Stimulated activated CD4-positive, alpha-beta T cell treated with anti-CD3 and anti-CD28 coated beads, Interleukin-15, amount 100 ng/mL, for 24 hours (primary cell): ENCODE measurements at regions not wholly inside any gene's neighbourhood (a gene's known extent, or its start where the extent isn't known, plus 50 kb on each side); places are given as distances from the start of the nearest gene placed in this dataset.

ENCODE experiments used
- DNase-seq: peaks from one replicate; pipeline ENCODE4 v3.0.0-alpha.2; 2020

DNA sequence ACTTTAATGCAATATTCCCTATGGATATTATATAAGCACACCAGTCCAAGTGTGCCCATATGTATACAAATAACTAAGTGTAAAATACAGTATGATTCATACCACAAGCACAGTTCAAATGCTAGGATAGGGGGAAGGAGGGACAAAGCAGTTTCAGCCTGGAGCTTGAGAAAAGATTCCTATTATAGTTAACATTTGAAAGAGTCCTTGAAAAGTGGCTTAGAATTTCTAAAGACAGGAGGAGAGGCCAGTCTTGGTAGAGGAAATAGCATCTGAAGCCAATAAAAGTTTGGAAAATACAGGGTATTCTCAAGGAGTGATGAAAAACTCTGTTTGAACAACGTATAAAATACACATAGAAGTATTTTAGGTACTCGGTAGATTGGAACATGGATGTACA is 173.4 kb upstream of the CWC22 start:
- no peak for DNase-seq

DNA sequence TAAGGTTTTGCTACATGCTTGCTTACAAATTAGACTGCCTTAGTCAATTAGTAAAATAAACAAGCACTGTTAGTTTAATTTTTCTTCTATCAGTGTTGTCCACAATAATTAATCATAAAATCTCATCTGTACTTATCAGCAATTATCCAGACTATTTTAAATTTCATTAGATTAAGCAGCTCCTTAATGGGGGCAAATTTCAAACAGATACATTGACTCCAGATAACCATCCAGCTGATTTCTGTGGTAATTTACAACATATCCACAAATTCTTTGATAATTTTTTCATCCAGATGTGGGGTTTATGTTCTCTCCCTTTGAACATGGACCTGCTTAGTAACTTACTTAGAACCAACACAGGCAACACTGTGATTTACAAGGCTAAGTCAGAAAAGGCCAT is 170.4 kb upstream of the CWC22 start:
- no peak for DNase-seq

DNA sequence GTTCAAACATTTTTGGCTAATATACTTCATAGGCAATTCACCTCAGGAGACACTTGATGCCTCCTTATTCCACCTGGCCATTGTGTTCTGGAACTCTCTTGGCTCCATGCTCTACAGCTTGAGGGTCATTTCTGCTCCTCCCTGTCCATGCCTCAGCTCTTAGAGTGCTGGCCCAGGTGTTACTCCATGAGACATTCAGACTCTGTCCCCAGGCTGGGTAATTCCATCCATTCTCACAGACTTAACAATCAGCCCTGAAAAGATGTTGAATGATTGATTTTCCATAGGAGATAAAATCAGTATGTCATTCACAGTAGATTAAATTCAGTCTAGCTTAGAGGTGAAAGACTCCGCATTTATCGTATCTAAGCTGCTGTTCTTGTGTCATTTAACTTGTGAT is 168.6 kb upstream of the CWC22 start:
- no peak for DNase-seq

GRCh38 chr2:180174580-180174979 is 167.5 kb upstream of the CWC22 start:
- no peak for DNase-seq

GRCh38 chr2:180169474-180169873 is 162.4 kb upstream of the CWC22 start:
- DNase-seq: no peak

GRCh38 chr2:180161415-180161814 is 154.3 kb upstream of the CWC22 start:
- DNase-seq: no peak

DNA sequence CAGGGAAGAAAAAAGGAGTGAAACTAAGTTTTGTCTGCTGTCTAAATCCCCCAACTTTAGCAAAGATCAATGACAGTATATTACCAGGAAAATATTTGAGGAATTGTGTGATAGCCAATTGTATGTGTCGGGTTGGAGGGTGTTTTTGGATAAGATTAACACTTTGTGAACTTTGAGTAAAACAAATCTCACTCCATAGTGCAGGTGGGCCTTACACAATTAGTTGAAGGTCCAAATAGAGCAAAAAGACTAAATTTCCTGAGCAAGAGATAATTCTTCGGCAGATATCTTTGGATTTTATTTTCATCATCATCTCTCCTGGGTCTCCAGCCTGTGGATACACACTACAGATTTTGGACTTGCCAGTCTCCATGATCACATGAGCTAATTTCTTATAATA is 152.8 kb upstream of the CWC22 start:
- no peak for DNase-seq

DNA sequence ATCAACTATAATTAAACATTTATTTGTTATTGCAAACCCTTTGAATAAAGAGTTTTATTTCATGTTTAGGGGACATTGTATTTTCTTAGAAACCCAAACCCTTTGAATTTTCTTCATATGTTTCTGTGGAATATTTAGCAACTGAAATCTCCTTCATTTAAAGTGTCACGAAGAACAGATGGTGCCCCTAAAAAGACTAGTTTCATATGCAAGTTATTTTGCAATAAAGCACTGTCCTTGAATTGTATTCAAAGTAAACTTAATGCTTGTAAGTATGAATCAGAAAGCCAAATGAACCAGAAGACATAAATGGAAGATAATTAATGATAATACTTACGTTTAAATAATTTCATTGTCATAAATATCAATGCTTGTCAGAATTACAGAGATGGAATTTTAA is 151.9 kb upstream of the CWC22 start:
- no peak for DNase-seq

DNA sequence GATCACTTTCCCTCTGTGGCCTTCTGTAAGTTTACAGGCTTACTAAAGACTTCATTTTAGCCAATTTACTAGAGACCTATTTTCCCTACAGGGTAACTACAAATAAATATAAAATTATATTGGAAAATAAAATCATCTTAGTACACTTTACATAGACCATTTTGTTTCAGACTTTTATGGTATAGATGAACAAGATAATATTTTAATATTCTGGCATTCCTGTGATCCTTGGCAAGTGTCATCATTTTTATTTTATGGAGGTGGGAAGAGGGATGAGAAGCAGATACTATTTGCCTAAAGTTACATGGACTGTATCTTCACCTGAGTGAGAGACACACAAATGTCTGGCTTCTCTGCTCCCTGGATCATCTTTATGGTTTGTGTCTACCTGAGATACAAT is 149.6 kb upstream of the CWC22 start:
- DNase-seq: no peak

DNA sequence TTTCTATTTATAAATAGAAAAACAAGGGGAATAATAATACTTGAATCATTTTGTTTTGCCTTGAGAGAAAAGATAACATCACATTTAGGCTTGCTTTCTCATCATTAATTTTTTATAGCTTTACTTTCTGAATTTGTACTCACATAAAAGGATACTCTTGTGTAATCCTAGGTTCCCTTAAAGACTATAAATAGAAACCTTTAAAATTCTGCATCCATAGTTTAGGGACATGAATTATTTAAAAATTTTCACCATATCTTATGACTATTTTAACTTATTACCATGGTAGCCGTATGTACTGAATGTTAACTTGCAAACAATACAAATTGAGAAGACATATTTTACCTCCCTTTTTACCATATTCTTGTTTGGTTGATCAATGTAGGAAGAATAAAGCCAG is 143.5 kb upstream of the CWC22 start:
- no peak for DNase-seq

GRCh38 chr2:180146541-180146940 is 139.4 kb upstream of the CWC22 start:
- DNase-seq: no peak

- no peak for DNase-seq
These were observed 139.0 kb upstream of the CWC22 start for GRCh38 chr2:180146114-180146513.

DNA sequence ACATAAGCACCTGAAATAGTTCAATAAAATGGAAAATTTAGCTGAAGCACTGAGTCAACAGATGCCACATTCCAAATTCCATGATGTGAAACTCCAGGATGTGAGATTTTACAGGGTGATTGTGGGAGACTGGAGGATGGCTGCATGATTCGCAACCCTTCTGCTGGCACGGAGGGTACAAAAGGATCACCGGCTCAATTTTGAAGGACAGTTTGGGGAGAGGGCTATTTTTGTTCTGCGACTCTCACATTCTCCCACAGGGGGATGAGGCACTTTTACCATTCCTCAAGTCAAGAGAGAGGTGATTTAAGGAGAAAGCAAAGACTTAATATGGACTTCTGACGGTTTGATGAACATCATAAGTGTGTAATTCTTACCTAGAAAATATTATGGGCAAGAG is 138.1 kb upstream of the CWC22 start:
- DNase-seq: no peak

GRCh38 chr2:180144338-180144813 is 137.3 kb upstream of the CWC22 start:
- no peak for DNase-seq

DNA sequence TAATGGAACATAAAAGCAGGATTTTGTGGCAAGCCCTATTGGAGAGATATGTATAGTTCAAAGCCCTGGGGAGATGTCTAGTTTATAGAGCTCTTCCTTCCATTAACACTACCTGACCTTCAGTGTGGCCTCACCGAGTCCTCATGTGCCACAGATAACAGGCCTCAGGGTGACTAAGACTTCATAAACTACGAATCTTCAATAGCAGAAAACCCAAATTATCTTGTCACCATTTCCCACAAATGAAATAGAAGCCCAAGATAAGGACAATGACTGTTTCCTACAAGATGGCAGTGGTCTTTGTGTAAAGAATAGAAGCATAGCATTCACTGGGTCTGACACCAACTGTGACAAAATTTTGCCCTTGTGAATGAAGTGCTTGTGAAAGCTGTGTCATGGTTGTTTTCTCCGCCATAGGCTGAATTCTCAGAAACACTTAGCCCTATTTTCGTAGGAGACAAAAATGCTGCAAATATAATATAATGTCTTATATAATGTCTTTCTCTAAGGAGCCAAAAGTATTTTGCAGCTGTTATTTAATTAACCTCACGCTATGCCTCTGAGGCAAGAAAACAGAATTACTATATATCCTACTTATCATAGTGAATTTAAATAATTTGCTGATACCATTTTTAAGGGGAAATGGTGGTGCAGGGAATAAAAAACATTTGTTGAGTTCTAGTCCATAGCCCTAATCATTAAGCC is 136.7 kb upstream of the CWC22 start:
- no peak for DNase-seq

DNA sequence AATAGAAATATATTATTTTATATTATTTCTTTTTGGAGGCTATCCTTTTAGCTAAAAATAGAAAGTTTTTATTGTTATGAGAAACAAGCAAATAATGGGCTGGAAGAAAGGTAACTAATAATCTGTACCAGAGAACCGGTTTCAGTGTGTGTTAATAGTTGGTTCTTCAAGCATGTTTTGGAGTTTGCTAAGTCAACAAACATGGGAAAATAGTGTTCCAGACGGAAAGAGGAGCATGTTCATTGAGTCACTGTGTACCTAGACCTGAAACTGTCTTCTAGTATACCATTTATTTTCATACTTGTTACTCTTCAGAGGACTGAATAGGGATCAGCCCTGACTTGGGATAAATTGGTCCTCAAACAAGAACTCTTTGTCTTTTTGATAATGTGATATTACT is 134.5 kb upstream of the CWC22 start:
- DNase-seq: no peak

DNA sequence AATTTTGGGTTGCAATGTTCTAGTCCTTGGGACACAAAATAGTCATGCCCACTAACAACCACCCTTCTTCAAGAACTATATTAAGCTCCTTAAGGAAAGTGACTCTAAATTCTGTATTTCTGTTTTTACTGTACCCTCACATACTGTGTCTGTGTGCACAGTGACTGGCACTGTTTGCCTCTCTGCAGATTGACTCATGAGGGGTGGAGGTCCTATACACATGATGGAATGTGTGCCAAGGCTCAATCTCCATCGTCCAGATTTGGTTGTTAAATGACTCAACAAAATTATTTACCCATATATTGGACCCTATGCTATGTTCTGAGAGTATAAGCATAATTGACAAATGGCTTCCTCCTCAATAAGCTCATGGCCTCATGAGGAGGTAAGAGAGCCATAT is 126.6 kb upstream of the CWC22 start:
- no peak for DNase-seq

GRCh38 chr2:180130403-180130802 is 123.3 kb upstream of the CWC22 start:
- DNase-seq: no peak

DNA sequence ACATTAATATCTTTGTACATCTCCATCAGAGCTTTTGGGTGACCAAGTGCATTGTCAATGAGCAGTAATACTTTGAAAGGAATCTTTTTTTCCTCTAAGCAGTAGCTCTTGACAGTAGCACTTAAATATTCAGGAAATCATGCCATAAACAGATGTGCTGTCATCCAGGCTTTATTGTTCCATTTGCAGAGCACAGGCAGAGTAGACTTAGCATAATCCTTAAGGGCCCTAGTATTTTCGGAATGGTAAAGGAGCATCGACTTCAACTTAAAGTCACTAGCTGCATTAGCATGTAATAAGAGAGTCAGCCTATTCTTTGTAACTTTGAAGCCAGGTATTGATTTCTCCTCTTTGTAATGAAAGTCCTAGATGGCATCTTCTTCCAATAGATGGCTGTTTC is 121.8 kb upstream of the CWC22 start:
- DNase-seq: no peak

DNA sequence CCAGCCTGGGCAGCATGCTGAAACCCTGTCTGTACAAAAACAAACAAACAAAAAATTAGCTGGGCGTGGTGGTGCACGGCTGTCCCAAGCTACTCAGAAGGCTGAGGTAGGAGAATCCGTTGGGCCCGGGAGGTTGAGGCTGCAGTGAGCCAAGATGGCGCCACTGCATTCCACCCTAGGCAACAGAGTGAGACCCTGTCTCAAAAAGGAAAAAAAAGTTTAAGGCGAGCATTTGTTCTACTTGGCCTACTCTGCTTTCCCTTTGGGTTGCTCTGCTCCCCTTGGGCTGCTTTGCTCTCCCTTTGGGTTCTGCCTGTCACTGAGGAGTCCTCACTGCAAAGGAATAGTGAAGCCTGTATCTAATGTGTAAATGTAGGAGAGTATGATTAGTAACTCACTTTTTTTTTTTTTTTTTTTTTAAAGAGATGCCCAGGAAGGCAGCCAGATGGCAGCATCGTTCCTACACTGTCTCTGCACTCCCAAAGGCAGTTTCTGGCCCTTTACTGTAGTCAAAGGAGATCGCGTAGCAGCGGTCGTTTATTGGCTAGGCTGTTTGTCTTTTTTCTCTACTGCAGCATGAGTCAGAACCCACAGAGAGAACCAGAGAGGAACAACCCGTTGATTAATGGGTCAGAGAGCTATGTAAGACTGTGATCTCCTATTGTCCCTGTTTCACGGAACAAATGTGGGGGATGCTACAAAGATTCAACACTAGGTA is 118.3 kb upstream of the CWC22 start:
- DNase-seq: peak; percentile 55

GRCh38 chr2:180124273-180125139 is 117.4 kb upstream of the CWC22 start:
- no peak for DNase-seq

- DNase-seq: no peak
These were observed 115.8 kb upstream of the CWC22 start for GRCh38 chr2:180122874-180123273.

GRCh38 chr2:180115675-180116074 is 108.6 kb upstream of the CWC22 start:
- no peak for DNase-seq

- no peak for DNase-seq
These were observed 108.2 kb upstream of the CWC22 start for GRCh38 chr2:180115269-180115668.
